Spinal cord (tissue), 9 donors: ENCODE measurements at regions not wholly inside any gene's neighbourhood (a gene's known extent, or its start where the extent isn't known, plus 50 kb on each side); places are given as distances from the start of the nearest gene placed in this dataset.

Source experiments
- DNase-seq, 6 donors: peaks; one replicate each; pipeline versions ENCODE4 v3.0.0 to v3.0.0-alpha.2; 2013 to 2015; ENCODE audit warnings: low spot score in 6 of 6, low read depth in 4 of 6
- H3K27ac ChIP-seq: one replicate; pipeline ENCODE4 v1.5.1; 2013; ENCODE audit warnings: low read depth, low read length, control low read depth
- H3K27me3 ChIP-seq: one replicate; pipeline ENCODE4 v1.6.1; 2013; ENCODE audit warnings: low read length; ENCODE audit not compliant: control insufficient read depth, insufficient read depth
- H3K36me3 ChIP-seq: one replicate; pipeline ENCODE4 v1.6.1; 2013; ENCODE audit warnings: low read length; ENCODE audit not compliant: control insufficient read depth, insufficient read depth
- H3K4me1 ChIP-seq: one replicate; pipeline ENCODE4 v1.6.1; 2013; ENCODE audit warnings: low read length; ENCODE audit not compliant: control insufficient read depth, insufficient read depth
- H3K4me3 ChIP-seq: one replicate; pipeline ENCODE4 v1.5.1; 2013; ENCODE audit warnings: low read depth, low read length, control low read depth
- H3K9me3 ChIP-seq: one replicate; pipeline ENCODE4 v1.6.1; 2013; ENCODE audit warnings: low read length; ENCODE audit not compliant: control insufficient read depth, insufficient read depth
- WGBS: methylation state at CpG from one replicate; pipeline ENCODE4 v1.1.5; 2013; ENCODE audit warnings: missing lambda C conversion rate; ENCODE audit not compliant: insufficient coverage; 5-methylcytosine and 5-hydroxymethylcytosine counted together
- donor health status: healthy.

GRCh38 chr11:104803776-104804175, 94.5 kb downstream of the CASP12 start:
- Histone ChIP-seq H3K4me1 (no peaks in the 10 kb centered on the region), H3K36me3 (no peaks in the 10 kb centered on the region), H3K27ac (no peak overlapping the region), H3K4me3 (no peak overlapping the region), H3K9me3 (no peaks in the 10 kb centered on the region), H3K27me3 (no peaks in the 10 kb centered on the region)
- DNase-seq: peak in 1 of 6 donors; percentile 55
- 83% methylated on average over 2 of the region's 2 CpGs for WGBS

DNA sequence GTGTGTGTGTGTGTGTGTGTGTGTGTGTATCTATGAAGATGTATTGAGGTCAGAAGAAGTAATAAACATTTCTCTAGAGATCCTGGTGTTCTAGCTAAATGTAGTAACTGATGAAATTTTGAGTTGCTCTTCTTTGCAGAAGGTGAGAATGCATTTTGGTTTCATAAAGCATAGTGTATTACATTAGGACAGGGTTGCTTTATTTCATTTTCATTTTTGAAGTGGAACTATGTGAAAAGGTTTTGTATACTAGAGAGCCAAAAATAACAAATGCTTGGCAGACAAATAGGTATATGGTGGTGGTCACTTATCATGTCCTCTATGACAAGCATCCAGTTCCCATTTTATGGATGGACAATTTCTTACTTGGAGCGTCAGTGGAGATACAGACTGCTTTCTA, 99.0 kb downstream of the CASP12 start:
- H3K9me3 ChIP-seq: peaks cover 3% of the 10 kb centered on the region
- H3K27me3 ChIP-seq: no peaks in the 10 kb centered on the region
- no peak for DNase-seq
- H3K4me3 ChIP-seq: no peak overlapping the region
- no peaks in the 10 kb centered on the region for H3K4me1 ChIP-seq
- H3K27ac ChIP-seq: no peak overlapping the region
- no peaks in the 10 kb centered on the region for H3K36me3 ChIP-seq
- 100% methylated on average over 1 of the region's 1 CpG for WGBS

- WGBS: no CpG with 5 or more reads among the region's 1 CpG
- Histone ChIP-seq H3K4me3 (no peak overlapping the region), H3K9me3 (peaks cover 3% of the 10 kb centered on the region), H3K4me1 (no peaks in the 10 kb centered on the region), H3K36me3 (no peaks in the 10 kb centered on the region), H3K27ac (no peak overlapping the region), H3K27me3 (no peaks in the 10 kb centered on the region)
- DNase-seq: no peak
Measured at GRCh38 chr11:104798789-104799188, 99.5 kb downstream of the CASP12 start.

DNA sequence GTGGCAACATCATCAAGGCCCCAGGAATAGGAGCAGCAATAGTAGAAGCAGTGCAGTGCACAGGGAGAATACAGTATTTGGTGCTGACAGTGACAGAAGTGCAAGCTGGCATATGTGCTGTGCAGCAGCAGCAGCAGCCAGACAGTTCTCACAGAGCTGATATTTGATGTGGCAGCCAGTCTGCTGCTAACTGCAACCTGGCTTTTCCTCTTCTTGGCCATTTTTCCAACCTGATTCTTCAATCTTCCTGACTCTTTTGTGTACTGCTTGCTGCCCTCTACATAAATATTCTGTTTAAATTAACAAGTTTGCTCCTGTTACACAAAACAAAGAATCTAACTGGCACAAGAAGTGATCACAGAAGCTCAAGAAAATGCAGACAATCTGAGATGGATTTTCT, 102.0 kb downstream of the CASP12 start:
- peak in 2 of 6 donors; percentile 35 to 79 for DNase-seq
- Histone ChIP-seq H3K9me3 (peaks cover 3% of the 10 kb centered on the region), H3K4me3 (no peak overlapping the region)

GRCh38 chr11:104795501-104796213, 102.6 kb downstream of the CASP12 start:
- H3K9me3 ChIP-seq: peaks cover 3% of the 10 kb centered on the region
- H3K27me3 ChIP-seq: no peaks in the 10 kb centered on the region
- no peaks in the 10 kb centered on the region for H3K4me1 ChIP-seq
- no CpG with 5 or more reads among the region's 5 CpGs for WGBS
- H3K27ac ChIP-seq: no peak overlapping the region
- DNase-seq: no peak
- H3K36me3 ChIP-seq: no peaks in the 10 kb centered on the region
- H3K4me3 ChIP-seq: no peak overlapping the region

More for the DNA sequence above, 102.0 kb downstream of the CASP12 start:
- Histone ChIP-seq H3K36me3 (no peaks in the 10 kb centered on the region), H3K4me1 (no peaks in the 10 kb centered on the region), H3K27ac (no peak overlapping the region), H3K27me3 (no peaks in the 10 kb centered on the region)

DNA sequence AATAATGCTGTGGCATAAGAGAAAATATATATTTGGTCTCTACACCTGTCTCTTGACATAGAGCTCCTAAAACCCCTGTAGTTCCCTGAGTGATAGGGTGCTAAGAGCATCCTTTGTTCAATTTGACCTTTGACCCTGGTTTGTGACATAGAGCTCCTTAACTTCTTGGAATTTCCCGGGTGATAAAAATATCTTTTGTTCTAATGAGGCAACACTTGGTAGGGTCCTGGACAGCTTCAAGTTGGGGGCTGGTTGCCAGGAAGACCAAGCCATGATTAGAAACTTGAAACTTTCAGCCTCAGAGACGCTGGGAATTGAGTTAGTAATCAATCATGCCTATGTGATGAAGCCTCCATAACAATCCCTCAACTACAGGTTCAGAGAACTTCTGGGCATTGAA, 105.4 kb downstream of the CASP12 start:
- DNase-seq: no peak
- H3K4me3 ChIP-seq: no peak overlapping the region
- H3K36me3 ChIP-seq: no peaks in the 10 kb centered on the region
- no peak overlapping the region for H3K27ac ChIP-seq
- no peaks in the 10 kb centered on the region for H3K27me3 ChIP-seq
- peaks cover 3% of the 10 kb centered on the region for H3K9me3 ChIP-seq
- H3K4me1 ChIP-seq: no peaks in the 10 kb centered on the region
- 43% methylated on average over 1 of the region's 2 CpGs for WGBS

DNA sequence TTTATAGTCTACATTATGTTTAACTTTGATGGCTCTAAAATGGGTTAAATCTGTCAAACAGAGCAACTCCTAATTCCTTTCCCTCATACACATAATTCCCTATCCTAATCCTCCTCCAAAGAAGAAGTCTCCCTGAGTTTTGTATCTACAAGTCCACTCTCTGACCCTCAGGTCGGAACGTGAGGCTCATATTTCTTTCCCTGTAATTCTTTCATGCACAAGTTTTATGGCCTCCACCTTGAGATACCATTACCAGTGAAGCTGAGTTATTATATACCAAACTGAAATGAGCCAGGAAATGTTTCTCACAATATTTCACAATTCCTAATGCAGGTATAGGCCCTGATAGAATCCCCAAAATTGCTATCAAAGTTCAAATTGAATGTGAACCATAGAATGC, 106.4 kb downstream of the CASP12 start:
- H3K27ac ChIP-seq: no peak overlapping the region
- 90% methylated on average over 2 of the region's 2 CpGs for WGBS
- peaks cover 3% of the 10 kb centered on the region for H3K9me3 ChIP-seq
- no peaks in the 10 kb centered on the region for H3K4me1 ChIP-seq
- DNase-seq: peak in 1 of 6 donors; percentile 15
- no peak overlapping the region for H3K4me3 ChIP-seq
- no peaks in the 10 kb centered on the region for H3K27me3 ChIP-seq
- H3K36me3 ChIP-seq: no peaks in the 10 kb centered on the region

DNA sequence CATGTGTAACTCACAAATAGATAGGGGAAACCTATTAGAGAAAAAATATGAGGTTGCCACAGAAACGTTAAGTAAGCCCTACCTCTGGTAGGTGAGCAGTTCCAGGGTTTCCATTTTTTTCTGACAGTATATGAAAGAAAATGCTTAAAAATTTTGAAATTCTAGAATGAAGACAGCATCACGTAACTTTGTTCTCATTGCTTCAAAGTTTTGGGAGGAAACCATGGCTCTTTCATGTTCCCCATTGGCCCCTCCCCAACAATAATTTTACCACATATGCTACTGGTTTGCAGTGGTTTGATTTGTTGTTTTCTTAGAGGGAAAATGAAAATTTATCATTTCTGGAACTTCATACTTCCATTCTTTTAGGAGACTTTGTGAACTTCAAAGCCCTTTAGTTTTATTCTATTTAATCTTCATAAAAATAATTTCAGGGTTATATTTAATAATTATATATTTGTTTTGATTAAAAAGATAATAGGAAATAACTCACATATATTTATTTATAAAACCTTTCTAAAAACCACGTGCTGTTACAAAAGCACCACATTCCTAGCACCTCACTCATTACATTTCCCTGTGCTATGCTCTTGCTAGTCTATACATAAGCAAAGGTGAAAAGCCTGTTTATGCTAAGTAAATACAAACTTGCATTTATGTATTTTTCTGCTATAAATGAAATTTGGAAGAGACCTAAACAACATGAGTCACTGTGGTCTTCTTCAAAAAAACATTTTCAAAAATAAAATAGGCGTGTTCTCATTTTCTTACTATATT, 113.4 kb downstream of the CASP12 start:
- no peaks in the 10 kb centered on the region for H3K27me3 ChIP-seq
- WGBS: 100% methylated on average over 1 of the region's 4 CpGs

GRCh38 chr11:104783241-104783640, 115.0 kb downstream of the CASP12 start:
- Histone ChIP-seq H3K36me3 (no peaks in the 10 kb centered on the region), H3K27ac (no peak overlapping the region), H3K27me3 (no peaks in the 10 kb centered on the region), H3K4me1 (no peaks in the 10 kb centered on the region), H3K4me3 (no peak overlapping the region), H3K9me3 (no peaks in the 10 kb centered on the region)
- DNase-seq: no peak
- no CpG with 5 or more reads among the region's 2 CpGs for WGBS

More for the DNA sequence above, 113.4 kb downstream of the CASP12 start:
- H3K9me3 ChIP-seq: no peaks in the 10 kb centered on the region
- no peaks in the 10 kb centered on the region for H3K4me1 ChIP-seq
- H3K27ac ChIP-seq: no peak overlapping the region
- DNase-seq: no peak
- H3K4me3 ChIP-seq: no peak overlapping the region
- H3K36me3 ChIP-seq: no peaks in the 10 kb centered on the region

GRCh38 chr11:104782377-104782754, 115.9 kb downstream of the CASP12 start:
- H3K27ac ChIP-seq: no peak overlapping the region
- WGBS: 80% methylated on average over 1 of the region's 1 CpG

More at GRCh38 chr11:104782377-104782754, 115.9 kb downstream of the CASP12 start:
- no peaks in the 10 kb centered on the region for H3K27me3 ChIP-seq
- no peak overlapping the region for H3K4me3 ChIP-seq
- H3K36me3 ChIP-seq: no peaks in the 10 kb centered on the region
- no peaks in the 10 kb centered on the region for H3K4me1 ChIP-seq
- H3K9me3 ChIP-seq: no peaks in the 10 kb centered on the region
- no peak for DNase-seq
